Erythroblast (primary cell): ENCODE measurements at regions not wholly inside any gene's neighbourhood (a gene's known extent, or its start where the extent isn't known, plus 50 kb on each side); places are given as distances from the start of the nearest gene placed in this dataset.

ENCODE experiments used
- GATA1 ChIP-seq: IDR thresholded peaks from 2 replicates; pipeline ENCODE4 v1.6.1; 2011; ENCODE audit warnings: low read depth, mild to moderate bottlenecking, control low read depth, low read length, moderate library complexity
- POLR2A ChIP-seq: IDR thresholded peaks from 2 replicates; pipeline ENCODE4 v1.6.1; 2011; ENCODE audit warnings: mild to moderate bottlenecking, low read length

GRCh38 chr17:31693433-31694220 is 165.4 kb downstream of the COPRS start:
- TF ChIP-seq POLR2A (no peak), GATA1 (no peak)
